Superior temporal gyrus (tissue), 1 donor: ENCODE measurements at regions not wholly inside any gene's neighbourhood (a gene's known extent, or its start where the extent isn't known, plus 50 kb on each side); places are given as distances from the start of the nearest gene placed in this dataset.

Source experiments
- DNase-seq: peaks from one replicate; pipeline ENCODE4 v3.0.0-alpha.2; 2016; ENCODE audit errors: extremely low spot score

DNA sequence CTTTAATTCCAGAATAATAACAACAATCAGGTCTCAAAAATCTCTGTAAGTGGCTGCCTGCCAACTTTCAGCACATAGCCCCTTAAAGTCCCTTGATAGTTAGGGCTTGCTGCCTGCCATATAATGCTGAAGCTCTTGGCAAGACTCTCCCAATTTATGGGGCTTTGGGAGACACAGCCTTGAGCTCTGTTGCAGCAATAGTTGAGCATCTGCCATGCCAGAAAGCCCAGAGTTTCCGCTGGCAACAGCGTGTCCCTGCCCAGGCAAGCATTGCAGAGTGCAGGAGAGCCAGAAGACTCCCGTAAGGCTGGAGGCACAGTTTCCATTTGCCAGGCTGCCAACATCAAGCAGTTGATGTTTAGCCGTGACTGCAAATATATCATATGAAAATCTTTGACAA, 678.5 kb upstream of the NUDT12 start:
- no peak for DNase-seq

DNA sequence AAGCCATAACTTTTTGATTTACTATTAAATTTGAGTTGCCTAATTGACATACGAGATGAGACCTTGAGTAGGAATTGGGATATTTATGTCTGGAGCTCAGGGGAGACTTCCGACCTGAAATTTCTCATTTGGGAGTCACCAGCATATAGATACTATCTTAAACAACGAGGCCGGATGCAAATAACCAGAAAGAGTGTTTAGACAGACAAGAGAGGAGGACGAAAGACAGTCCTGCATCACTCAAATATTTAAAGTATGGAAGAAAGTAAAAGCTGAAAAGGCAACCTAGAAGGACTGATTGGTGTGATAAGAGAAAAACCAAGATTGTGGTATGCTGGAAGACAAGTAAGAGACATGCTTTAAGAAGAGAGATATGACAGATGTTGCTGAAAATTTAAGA, 675.0 kb upstream of the NUDT12 start:
- no peak for DNase-seq

DNA sequence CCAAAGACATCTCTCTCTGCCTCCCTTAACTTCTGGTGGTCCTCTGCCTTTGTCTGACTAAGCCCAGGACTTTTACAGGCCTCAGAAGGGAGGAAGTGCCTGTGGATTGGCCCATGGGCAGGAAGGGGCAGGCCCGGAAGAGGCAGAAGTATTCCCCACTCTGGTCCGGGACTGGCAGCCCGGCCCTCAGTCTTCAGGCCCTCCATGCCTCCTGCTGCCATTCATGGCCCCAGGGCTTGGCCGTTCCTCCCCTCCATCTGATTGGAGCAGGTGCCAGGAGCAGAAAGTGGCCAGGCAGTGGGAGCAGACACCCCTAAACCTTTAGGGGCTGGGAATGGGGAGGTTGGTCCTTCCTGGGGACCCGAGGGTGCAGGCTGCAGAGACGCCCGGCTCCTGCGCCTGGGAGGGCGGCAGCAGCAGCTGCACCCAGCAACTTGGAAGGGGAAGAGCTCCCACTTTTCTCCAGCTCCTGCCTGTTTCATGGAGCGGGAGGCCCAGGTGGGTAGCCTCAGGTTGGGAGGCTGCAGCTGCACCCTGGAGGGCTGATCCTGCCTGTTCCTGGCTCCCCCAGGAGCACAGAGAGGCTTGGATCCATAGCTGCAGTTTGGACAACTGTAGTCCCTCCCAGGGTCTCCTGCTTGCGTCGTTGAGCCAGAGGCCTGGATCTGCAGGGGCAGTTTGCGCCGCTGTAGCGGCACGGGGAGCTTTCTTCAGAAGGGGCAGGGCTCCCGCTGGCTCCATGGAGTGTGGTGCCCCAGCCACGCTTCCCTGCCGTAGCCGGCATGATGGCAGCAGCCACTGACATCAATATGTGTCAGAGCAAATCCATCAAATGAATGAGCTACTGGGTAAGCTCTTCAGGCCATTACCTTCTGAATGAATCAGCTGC, 661.5 kb upstream of the NUDT12 start:
- DNase-seq, result no peak

DNA sequence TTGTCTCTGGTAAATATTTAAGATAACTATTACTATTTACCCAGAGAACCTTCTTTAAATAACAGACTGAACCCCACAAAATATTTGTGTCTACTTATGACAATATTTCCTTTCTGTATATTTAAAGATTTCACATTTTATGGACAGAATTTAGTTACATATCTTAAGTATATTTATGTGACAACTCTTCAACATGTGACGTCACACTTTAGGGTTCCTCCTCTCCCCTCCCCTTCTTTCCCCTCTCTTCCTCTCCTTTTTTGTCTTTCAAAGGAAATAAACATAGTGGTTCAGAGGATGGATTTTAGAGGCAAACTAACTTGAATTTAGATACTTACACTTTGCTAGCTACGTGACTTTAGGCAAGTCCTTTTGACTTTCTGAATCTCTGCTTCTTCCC, 655.6 kb upstream of the NUDT12 start:
- DNase-seq, result no peak

DNA sequence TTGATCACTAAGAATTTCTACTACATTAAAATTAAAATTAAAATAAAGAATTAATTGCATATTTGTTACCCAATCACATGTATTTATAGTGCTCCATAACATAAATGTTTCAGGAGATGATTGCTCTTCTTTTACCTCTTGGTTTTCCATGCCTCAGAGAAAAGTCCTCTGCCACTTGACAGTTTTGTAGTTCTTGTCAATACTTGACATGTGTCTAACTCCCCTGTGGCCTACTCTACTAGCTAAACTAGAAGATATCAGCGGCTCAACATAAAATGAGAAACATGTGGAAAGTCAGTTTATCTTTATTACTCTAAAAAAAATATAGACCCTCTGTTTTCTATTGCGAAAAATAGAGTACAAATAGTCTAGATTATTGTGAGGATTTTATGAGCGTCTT, 650.6 kb upstream of the NUDT12 start:
- DNase-seq, result no peak

DNA sequence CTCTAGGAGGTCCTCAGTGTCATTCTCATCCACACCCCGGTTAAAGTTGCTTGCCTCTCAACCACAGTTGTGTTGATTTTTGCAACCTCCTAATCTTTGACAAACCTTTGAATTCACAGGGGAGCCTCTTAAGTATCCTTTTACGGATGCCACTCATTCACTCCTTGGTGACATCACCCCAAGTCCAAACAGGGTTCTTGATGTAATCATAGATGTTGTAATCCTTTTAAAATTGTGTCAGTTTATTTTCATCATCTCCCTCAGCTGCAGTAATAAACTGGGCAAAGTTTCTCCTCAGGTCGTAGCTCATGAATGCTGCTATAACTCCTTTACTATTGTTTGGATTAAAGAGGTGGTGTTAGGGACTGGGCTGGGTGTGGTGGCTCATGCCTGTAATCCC, 637.2 kb upstream of the NUDT12 start:
- DNase-seq, result no peak

DNA sequence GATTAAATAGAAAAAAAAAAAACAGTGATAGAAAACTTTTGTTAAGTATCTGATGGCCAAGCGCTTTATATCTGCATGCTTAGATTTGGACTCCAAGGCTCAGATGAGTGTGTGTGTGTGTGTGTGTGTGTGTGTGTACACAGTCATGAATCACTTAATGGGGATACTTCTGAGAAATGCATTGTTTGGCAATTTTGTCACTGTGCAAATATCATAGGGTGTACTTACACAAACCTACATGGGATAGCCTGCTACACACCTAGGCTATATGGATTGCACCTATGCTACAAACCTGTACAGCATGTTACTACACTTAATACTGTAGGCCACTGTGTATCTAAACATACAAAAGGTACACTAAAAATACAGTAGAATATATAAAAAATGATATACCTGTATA, 635.6 kb upstream of the NUDT12 start:
- no peak for DNase-seq

DNA sequence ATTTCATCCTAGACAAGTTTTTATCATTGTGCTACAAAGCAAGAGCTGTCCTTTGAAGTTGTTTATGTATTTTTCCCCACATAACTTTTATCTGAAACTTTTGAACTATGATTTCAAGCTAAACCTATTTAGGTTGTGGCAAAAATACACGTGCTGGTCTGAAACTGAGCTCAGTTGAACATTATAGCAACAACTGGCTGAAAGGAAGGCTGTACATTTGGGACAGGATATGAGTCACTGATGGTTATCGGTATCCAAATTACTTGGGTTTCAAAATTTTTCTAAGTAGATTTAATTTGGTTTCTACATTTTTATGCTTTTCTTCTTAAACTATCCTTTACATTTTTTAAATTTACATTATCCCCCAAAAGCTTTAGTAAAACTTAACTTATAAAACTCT, 627.3 kb upstream of the NUDT12 start:
- DNase-seq, result no peak

DNA sequence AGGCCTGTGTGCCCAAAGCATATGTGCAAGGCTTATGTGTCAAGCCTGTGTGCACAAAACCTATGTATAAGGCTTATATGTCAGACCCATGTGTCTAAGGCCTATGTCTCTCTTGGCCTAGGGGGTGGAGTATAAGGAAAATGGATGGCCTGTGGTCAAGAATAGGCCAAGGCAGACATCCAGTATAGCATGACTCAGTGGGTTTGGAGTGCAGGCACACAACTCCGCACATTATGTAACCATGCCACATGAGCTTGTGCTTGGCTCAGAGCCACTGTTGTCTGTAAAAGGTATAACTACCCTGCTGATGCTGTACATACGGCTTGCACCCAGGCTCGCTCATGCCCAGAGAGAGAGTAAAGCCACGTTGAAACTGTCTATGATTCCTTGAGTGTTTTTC, 626.4 kb upstream of the NUDT12 start:
- no peak for DNase-seq

DNA sequence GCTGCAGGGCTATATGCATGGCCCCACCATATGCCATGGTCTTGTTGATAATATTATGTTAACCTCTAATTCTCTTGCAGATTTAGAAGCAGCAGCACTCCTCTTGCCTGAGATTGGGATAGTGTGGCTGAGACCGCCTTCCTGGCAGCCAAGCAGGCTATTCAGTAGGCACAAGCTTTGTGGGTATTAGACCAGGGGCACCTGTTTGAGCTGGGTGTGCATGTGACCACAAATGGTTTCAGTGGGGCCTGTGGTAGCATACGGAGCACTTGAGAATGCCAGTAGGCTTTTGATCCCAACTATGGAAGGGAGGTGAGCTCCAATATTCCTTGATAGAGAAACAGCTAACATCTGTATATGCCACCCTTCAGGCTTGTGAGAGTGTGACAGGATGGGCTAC, 625.1 kb upstream of the NUDT12 start:
- no peak for DNase-seq

DNA sequence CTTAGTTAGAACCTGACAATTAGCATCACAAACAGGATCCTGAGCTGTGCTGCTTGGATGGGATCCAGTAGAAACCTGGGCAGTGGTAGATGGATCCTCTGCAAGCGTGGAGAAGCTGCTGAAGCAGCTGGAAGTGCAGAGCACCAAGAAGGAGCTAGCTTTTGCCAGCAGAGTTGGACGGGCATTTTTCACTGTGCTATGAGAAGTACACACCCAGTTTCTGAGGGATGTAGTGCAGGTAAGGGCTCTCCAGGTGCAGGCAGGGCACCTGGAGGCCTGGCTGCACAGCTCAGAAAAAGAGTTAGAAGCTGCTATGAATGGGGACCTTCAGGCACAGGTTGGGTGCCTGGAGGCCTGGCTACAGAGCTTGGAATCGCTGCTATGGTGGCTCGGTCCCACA, 623.9 kb upstream of the NUDT12 start:
- DNase-seq, result no peak

DNA sequence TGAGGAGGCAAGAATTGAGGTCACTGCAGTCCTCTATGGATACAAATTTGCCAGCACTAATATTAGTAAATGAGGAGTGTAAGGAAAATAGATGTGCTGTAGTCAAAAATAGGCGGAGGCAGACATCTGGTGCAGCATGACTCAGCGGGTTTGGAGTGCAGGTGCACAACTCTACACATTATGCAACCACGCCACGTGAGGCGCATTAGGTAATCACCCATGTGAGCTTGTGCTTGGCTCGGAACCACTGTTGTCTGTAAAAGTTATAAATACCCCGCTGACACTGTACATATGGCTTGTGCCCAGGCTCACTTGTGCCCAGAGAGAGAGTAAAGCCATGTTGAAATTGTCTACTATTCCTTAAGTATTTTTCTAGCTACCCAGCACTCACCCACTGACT, 623.5 kb upstream of the NUDT12 start:
- no peak for DNase-seq

DNA sequence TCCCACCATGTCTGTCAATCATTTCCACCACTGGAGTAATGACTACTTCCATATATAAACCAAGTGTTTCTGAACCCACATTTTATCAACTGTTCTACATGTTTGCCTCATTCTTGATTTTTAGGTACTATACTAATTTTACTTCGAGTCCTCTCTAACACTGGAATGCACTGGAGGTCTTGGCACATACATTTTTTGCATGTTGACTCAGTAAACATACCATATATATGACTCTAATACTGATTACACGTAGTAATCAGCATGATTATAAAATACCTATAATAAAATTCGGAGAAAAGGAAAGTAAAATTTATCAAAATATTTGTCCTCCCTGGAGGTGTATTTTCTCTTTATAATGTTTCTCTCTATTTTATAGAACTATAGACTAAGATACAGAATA, 621.7 kb upstream of the NUDT12 start:
- DNase-seq, result no peak

DNA sequence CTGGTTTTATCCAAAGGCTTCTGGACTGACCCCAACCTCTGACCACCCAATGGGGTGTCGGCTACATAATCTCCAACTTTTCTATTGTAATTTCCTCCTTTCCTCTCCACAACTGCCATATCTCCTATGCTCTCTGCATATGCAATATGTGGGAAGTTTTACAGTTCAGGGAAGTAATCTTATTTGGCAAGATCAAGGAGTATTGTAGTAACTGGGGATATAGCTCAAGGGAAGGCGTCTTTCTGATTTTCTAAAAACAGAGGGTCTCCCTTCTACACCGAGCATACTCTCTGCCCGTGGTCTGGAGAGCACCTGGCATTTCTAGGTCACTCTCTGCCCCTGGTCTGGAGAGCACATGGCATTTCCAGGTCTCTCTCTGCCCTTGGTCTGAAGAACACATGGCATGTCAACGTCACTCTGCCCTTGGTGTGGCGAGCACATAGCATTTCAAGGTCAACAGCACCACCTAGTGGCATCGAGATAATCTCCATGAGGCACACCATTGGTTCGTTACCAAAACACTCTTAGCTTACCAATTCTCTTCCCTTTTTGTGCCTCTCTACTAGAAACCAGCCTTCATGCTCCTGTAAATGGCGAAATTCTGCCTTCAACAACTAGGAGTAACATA, 616.4 kb upstream of the NUDT12 start:
- DNase-seq, result peak; percentile 76

DNA sequence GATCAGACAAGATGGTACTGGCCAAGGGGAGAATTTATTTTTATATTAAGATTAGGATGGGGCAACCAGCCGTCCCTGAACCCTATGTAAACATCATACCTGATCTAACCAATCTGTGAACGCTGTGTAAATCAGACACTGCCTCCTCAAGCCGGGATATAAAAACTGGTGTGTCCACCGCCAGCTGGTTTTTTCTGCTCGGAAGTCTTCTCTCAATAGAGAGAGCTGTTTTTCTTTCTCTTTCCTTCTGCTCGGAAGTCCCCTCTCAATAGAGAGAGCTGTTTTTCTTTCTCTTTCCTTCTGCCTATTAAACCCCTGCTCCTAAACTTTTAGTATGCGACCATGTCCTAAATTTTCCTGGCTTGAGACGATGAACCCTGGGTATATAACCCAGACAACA, 615.5 kb upstream of the NUDT12 start:
- DNase-seq, result no peak

DNA sequence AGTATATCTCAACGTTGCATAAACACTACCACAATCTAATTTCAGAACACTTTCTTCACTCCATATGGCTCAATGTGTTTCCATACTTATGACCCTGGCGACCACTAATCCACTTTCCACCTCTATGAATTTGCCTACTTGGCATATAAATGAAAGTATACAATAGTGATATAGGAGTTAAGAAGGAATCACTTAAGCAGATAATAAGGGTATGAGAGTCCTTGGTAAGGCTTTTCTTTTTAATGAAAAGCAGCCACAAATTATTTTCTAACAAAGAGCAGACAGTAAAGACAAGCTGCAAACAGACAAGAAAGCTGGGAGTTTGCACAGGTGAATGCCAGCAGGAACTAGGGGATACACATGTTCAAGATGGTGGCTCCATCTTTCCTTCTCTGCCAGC, 615.1 kb upstream of the NUDT12 start:
- no peak for DNase-seq

DNA sequence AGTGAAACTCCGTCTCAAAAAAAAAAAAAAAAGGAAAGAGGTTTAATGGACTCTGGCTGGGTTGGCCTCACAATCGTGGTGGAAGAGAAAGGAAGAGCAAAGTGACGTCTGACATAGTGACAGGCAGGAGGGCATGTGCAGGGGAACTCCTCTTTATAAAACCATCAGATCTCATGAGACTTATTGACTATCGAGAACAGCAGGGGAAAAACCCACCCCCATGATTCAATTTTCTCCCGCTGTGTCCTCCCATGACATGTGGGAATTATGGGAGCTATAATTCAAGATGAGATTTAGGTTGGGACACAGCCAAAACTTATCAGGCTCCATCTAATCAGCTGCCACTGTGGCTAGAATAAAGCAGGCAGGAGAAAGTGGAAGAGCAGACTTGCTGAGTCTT, 610.4 kb upstream of the NUDT12 start:
- no peak for DNase-seq

DNA sequence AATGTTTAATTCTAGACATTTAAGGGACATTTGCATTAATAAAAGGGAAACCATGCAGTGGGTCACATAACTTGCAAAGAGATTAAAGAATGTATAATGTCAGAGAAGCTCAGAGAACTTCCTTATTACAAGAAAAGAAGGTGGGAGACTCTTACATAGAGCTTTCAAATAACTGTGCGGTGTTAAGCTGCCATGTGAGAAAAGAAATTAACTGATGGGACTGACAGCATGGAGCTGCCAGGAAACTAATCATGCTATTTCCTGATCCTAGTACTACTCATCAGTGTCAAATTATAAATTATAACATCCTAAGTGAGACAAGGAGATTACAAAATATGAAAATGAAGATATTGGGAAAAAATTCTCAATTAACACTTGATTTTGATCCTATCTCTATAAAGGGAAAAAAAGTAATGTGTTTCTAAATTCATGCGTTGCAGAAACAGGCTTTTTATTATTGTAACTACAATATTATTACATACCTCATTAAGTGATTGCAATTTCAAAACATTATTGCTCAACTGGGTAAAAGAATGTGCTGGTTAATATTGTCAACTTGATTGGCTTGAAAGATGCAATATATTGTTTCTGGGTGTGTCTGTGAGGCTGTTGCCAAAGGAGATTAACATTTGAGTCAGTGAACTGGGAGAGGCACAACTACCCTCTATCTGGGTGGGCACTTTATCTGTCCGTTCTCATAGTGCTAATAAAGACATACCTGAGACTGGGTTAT, 609.5 kb upstream of the NUDT12 start:
- DNase-seq, result no peak

DNA sequence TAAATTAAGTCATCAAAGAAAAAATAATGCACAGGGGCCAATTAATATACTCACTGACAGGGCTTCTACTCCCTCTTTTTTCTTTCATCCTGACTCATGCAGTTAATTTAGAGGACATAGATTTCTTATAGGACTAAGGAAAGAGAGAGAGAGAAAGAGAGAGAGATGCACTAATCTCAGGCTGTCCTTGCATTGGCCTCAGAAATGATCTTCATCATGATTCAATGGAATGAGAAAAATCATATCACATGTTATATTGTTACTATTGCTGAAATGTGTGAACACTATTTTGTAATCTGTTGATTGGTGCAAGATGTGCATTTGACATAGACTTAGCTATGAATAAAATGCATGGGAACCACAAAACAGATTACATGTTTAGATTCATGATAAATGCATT, 608.3 kb upstream of the NUDT12 start:
- no peak for DNase-seq

DNA sequence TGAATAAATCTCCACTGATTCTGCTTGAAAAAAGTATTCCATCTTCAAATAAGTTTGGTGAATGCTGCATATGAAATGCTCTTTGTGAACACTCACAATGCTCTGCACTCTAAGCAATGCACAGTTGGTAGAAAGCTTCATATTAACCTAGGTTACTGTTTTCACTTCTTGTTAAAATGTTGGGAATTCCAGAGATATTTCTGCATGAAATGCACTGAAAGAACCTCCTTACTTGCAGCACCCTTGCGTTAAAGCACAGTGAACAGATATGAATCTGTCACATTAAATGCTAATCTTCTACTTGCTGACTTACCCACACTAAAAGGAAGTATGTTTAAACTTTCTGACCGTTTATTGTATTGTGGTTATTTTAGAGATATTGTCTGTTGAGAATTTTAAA, 584.1 kb upstream of the NUDT12 start:
- DNase-seq, result no peak

DNA sequence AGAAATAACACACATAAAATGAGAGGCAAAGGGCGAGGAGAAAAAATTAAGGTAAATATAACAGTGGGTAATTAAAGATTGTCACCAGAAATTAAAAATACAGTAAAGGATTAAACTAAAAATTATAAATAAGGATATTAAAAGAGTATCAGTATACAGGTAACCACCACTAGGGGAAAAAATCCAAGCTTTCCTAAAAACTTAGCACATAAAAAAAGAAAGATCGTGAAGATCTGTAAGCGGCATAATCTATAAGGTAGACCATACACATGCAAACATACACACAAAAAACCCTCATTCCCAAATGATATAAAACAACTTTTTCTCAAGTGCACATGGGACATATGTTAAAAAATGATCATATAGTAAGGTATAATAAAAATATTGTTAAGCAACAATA, 577.3 kb upstream of the NUDT12 start:
- DNase-seq, result no peak

DNA sequence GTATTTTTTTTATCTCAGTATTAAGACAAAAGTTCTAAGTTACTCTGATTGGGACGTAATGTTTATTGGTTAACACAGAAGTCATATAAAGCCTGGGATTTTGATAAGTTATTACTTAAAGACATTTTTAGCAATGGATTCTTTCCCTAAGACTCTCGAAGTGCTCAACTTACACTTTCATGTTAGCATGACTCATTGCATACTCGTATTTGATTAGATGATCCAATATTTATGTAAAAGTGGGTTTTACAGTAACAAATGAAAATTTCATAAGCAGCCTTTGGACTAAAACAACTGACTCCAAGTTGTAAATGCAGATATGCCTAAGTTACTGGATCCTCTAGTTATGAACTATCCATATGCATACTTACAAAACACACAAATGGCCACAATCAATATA, 567.7 kb upstream of the NUDT12 start:
- no peak for DNase-seq

DNA sequence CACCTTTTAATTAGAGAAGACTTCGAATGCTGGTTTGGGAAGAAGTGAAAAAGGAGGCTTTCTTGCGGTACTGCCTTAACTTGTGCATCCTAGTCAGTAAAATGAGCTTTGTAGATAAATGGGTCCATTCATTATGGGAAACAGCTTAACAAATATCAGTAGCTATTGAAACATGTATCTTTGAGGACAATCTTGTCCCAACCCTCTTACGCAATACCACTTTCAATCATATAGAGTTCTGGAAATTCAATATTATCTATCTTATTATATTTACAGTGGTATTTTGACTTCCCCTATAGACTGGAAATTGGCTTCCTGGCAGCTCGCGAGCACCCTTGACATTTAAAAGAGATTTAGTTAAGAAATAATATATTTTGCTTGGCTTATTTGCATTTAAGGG, 565.8 kb upstream of the NUDT12 start:
- no peak for DNase-seq
